ENCODE measurements at regions not wholly inside any gene's neighbourhood (a gene's known extent, or its start where the extent isn't known, plus 50 kb on each side); places are given as distances from the start of the nearest gene placed in this dataset.

DNA sequence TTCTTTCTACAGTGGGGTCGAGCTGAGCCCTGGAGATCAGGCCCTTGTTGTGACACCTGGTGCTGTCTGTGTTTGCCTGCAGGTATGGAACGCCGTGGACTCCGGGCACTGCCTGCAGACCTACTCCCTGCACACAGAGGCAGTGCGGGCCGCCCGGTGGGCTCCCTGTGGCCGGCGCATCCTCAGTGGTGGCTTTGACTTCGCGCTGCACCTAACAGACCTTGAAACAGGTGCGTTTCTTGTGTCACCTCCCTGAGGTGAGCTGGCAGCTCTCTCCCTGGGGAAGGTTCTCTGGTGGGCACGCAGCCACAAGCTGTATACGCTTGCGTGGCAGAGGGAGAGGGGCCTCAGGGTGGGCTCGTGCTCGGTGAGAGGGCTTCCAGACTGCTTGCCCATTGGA, 119.3 kb downstream of the BEGAIN start:
- TF ChIP-seq CTCF (IDR thresholded peaks at IDR 0.05; ENCODE audit: insufficient read depth, low read depth, low read length) (no peak), EZH2 (IDR thresholded peaks at IDR 0.05; ENCODE audit: insufficient read depth, low read length) (no peak)
